Osteocyte (in vitro differentiated cells): ENCODE measurements at regions not wholly inside any gene's neighbourhood (a gene's known extent, or its start where the extent isn't known, plus 50 kb on each side); places are given as distances from the start of the nearest gene placed in this dataset.
"Not testable (repeated sequence)": the region's sequence is repeated elsewhere in the genome, so short reads cannot be mapped to it uniquely, and the experiment has no call there.

ENCODE experiments used
- DNase-seq: peaks from one replicate; pipeline ENCODE4 v3.0.0; 2021; ENCODE audit warnings: mixed read lengths; ENCODE audit not compliant: unreplicated experiment; ENCODE audit errors: extremely low spot score
- H3K27ac Mint-ChIP-seq: one replicate; pipeline ENCODE4 v1.8.0; 2021; ENCODE audit warnings: mild to moderate bottlenecking, mixed read lengths; ENCODE audit not compliant: unreplicated experiment
- H3K27me3 Mint-ChIP-seq: one replicate; pipeline ENCODE4 v1.8.0; 2021; ENCODE audit warnings: mixed read lengths; ENCODE audit not compliant: unreplicated experiment
- H3K36me3 Mint-ChIP-seq: one replicate; pipeline ENCODE4 v1.8.0; 2021; ENCODE audit warnings: mixed read lengths; ENCODE audit not compliant: unreplicated experiment
- H3K4me1 Mint-ChIP-seq: one replicate; pipeline ENCODE4 v1.8.0; 2021; ENCODE audit warnings: mixed read lengths; ENCODE audit not compliant: unreplicated experiment
- H3K4me3 Mint-ChIP-seq: one replicate; pipeline ENCODE4 v1.8.0; 2021; ENCODE audit warnings: mild to moderate bottlenecking, moderate library complexity, mixed read lengths; ENCODE audit not compliant: unreplicated experiment
- H3K9me3 Mint-ChIP-seq: one replicate; pipeline ENCODE4 v1.8.0; 2021; ENCODE audit warnings: mixed read lengths; ENCODE audit not compliant: unreplicated experiment
- TF ChIP-seq, protein P1 (sequence below): fragments of 200-600 bp; sonication (generic); IDR thresholded peaks from 2 replicates; pipeline ENCODE4 v1.5.0; 2021; ENCODE audit warnings: antibody characterized with exemption, mild to moderate bottlenecking, moderate library complexity

DNA sequence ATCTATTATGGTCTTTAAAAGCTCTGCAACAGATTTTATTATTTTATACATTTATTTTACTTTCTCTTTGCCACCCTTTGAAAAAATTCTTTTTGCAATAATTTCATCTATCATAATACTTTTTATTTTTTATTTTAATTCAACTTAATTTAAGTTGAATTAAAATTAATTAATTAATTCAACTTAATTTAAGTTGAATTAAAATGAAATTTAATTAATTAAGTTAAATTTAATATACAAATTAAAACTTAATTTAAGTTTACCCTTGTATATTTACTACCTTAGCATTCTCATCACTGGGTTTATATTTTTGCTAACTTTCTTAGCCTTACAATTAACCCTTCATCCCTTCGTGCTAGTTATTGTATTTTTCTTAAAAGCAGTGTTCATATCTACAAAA, 301.4 kb downstream of the SLITRK5 start:
- DNase-seq, result no peak
- Mint-ChIP-seq H3K4me3 (no peak overlapping the region), H3K9me3 (no peaks in the 10 kb centered on the region), H3K27me3 (no peaks in the 10 kb centered on the region), H3K4me1 (peaks cover 7% of the 10 kb centered on the region), H3K27ac (no peak overlapping the region), H3K36me3 (no peaks in the 10 kb centered on the region)
- TF ChIP-seq, protein P1, sequence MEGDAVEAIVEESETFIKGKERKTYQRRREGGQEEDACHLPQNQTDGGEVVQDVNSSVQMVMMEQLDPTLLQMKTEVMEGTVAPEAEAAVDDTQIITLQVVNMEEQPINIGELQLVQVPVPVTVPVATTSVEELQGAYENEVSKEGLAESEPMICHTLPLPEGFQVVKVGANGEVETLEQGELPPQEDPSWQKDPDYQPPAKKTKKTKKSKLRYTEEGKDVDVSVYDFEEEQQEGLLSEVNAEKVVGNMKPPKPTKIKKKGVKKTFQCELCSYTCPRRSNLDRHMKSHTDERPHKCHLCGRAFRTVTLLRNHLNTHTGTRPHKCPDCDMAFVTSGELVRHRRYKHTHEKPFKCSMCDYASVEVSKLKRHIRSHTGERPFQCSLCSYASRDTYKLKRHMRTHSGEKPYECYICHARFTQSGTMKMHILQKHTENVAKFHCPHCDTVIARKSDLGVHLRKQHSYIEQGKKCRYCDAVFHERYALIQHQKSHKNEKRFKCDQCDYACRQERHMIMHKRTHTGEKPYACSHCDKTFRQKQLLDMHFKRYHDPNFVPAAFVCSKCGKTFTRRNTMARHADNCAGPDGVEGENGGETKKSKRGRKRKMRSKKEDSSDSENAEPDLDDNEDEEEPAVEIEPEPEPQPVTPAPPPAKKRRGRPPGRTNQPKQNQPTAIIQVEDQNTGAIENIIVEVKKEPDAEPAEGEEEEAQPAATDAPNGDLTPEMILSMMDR, result no peak

DNA sequence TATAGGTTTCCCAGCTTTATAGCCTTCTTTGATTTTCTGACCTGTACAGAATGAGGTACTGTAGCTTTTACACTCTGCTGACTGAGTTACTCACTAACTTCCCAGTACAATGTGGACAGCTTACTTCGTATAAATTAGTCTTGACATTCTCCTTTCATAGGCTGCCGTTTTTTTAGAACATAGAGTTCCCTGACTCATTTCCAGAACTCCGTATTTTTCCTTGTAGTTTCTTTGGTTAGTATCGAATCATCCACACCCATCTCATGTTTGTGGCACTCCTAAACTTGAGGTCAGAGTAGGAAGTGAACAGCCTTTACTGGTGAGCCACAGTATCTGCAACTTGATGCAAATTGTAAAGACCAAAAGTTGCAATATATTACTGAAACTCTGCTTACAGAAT, 303.9 kb downstream of the SLITRK5 start:
- TF ChIP-seq, protein P1, result no peak
- Mint-ChIP-seq H3K27ac (no peak overlapping the region), H3K9me3 (no peaks in the 10 kb centered on the region), H3K4me3 (no peak overlapping the region), H3K27me3 (no peaks in the 10 kb centered on the region), H3K4me1 (peaks cover 7% of the 10 kb centered on the region), H3K36me3 (no peaks in the 10 kb centered on the region)
- no peak for DNase-seq

DNA sequence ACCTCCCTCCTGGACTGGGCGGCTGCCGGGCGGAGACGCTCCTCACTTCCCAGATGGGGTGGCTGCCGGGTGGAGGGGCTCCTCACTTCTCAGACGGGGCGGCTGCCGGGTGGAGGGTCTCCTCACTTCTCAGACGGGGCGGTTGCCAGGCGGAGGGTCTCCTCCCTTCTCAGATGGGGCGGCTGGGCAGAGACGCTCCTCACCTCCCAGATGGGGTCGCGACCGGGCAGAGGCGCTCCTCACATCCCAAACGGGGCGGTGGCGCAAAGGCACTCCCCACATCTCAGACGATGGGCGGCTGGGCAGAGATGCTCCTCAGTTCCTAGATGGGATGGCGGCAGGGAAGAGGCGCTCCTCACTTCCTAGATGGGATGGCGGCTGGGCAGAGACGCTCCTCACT, 305.5 kb downstream of the SLITRK5 start:
- H3K4me3 Mint-ChIP-seq, H3K4me1 Mint-ChIP-seq, H3K36me3 Mint-ChIP-seq, DNase-seq, H3K9me3 Mint-ChIP-seq, H3K27me3 Mint-ChIP-seq, H3K27ac Mint-ChIP-seq: not testable (repeated sequence)

DNA sequence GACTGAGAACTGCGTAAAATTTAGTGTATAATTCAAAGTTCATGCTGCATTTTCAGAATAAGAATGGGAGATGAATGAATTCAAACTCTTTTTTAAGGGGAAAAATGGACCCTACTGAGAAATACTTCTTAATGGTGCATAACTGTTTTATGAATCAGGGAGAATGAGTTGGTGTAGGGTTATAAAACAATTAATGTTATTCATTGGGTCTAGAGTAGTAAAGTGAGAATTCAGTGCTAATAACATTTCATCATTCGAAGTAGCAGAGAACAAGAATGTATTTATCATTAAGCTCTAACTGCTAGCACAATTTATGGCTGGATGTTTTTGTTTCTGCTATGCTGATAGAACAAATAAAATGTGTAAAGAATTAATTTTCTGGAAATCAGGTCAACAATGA, 310.2 kb downstream of the SLITRK5 start:
- Mint-ChIP-seq H3K36me3 (no peaks in the 10 kb centered on the region), H3K4me3 (no peak overlapping the region), H3K4me1 (no peaks in the 10 kb centered on the region), H3K9me3 (no peaks in the 10 kb centered on the region), H3K27ac (no peak overlapping the region), H3K27me3 (no peaks in the 10 kb centered on the region)
- TF ChIP-seq, protein P1, result no peak
- no peak for DNase-seq

DNA sequence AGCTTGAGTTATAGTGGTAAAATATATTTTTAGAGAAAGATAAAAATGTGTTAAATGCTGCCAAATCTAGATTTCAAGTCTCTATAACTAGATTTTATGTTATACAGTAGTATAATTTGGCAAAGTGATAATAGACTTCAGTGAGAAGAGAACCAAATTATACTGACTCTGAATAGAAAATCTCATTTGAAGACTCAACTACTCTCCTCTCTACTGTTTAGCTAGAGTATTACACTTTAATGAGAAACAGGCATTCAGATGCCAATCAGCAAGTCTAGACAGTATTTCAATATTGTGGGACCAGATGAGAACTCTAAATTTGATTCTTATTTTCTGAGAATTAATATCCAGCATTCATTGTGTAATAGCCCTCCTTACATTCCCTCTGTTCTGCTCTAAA, 311.2 kb downstream of the SLITRK5 start:
- Mint-ChIP-seq H3K4me1 (no peaks in the 10 kb centered on the region), H3K9me3 (no peaks in the 10 kb centered on the region), H3K27me3 (no peaks in the 10 kb centered on the region), H3K4me3 (no peak overlapping the region), H3K36me3 (no peaks in the 10 kb centered on the region), H3K27ac (no peak overlapping the region)
- no peak for DNase-seq
- TF ChIP-seq, protein P1, result no peak

DNA sequence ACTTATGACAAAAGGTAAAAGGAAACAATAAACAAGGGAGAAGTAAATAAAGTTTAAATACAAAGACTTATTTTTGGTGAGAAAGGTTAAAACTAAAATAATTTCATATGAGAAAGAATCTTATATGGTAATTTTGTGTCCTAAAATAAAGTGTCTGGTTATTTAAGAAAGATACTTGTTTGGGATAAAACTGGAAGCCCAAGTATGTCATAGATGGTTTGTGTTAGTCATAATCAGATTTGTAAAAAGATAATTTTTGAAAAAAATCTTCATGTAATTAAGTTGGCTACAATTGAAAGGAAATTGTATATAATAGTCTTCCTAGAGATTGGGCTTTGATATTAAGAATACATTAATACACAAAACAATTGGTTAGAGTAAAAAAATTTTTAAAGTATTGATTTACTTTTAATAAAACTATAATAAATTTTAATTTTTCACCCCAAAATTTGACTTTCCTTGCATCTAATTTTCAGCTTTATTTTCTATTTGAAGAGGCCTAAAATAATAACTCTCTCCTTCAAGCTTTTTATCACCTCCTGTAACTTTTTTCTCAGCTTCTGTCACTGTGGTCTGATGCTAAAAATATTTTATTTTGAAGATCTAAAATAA, 315.6 kb downstream of the SLITRK5 start:
- no peaks in the 10 kb centered on the region for H3K27me3 Mint-ChIP-seq
- TF ChIP-seq, protein P1, result no peak
- H3K9me3 Mint-ChIP-seq, result no peaks in the 10 kb centered on the region
- no peak overlapping the region for H3K4me3 Mint-ChIP-seq
- no peak for DNase-seq
- H3K36me3 Mint-ChIP-seq, result no peaks in the 10 kb centered on the region
- no peak overlapping the region for H3K27ac Mint-ChIP-seq
- no peaks in the 10 kb centered on the region for H3K4me1 Mint-ChIP-seq
